GM12878 (cell line): ENCODE measurements at regions not wholly inside any gene's neighbourhood (a gene's known extent, or its start where the extent isn't known, plus 50 kb on each side); places are given as distances from the start of the nearest gene placed in this dataset.

Experiments used
- ATAC-seq: fragments of 200-7000 bp; cut with Tn5 transposase; 3 replicates; pipeline ENCODE4 v1.9.1; 2020; ENCODE audit warnings: mild to moderate bottlenecking, moderate library complexity
- BruUV-seq: library from RNA; stranded (reverse); fragments of 400-500 nt; replicated peaks from 2 replicates; lab custom pipeline; 2021; lab: Mats Ljungman, UMichigan
- CTCF ChIA-PET: fragments of 300-600 bp; sonication (Branson Sonifier 250); formaldehyde crosslinking; extraction: SDS; loops from one replicate; lab custom pipeline; 2021; ENCODE audit warnings: inconsistent platforms; lab: Yijun Ruan, JAX
- POLR2A ChIA-PET: fragments of 350-600 bp; formaldehyde crosslinking; extraction: SDS; loops from one replicate; lab custom pipeline; 2021; ENCODE audit warnings: inconsistent platforms; lab: Charles Lee
- RAD21 ChIA-PET: fragments of 300-600 bp; sonication (Branson Sonifier 250); formaldehyde crosslinking; loops from one replicate; lab custom pipeline; 2023; ENCODE audit warnings: antibody characterized with exemption; ENCODE audit not compliant: unreplicated experiment; lab: Charles Lee
- SMC1A ChIA-PET: fragments of 300-600 bp; sonication (Branson Sonifier 250); formaldehyde crosslinking; loops from one replicate; lab custom pipeline; 2023; ENCODE audit not compliant: unreplicated experiment, uncharacterized antibody; lab: Charles Lee
- DNase-seq: peaks from one replicate; pipeline ENCODE4 v3.0.0-alpha.2; 2011; ENCODE audit warnings: low read depth, low spot score
- FAIRE-seq: peaks from 3 replicates; lab custom pipeline; 2011; peaks lifted over from hg19 to GRCh38; lab: Jason Lieb, UNC
- H2AFZ ChIP-seq: 2 replicates; pipeline ENCODE4 v1.6.0; 2011; ENCODE audit warnings: low read depth, low read length, control low read depth; ENCODE audit not compliant: control insufficient read depth
- H3K27ac ChIP-seq: 2 replicates; pipeline ENCODE4 v1.5.1; 2011; ENCODE audit warnings: control low read depth; ENCODE audit not compliant: control insufficient read depth, insufficient read depth
- H3K27me3 ChIP-seq, 2 experiments: replicated peaks in 1 of 2; 2 replicates each; pipeline versions ENCODE4 v1.6.0 to v1.6.1; 2011; ENCODE audit warnings: low read length in 1 of 2; ENCODE audit not compliant: control insufficient read depth in 2 of 2, insufficient read depth in 2 of 2
- H3K36me3 ChIP-seq, 2 experiments: 2 replicates each; pipeline ENCODE4 v1.5.1; 2011; ENCODE audit warnings: low read length in 1 of 2; ENCODE audit not compliant: control insufficient read depth in 2 of 2, insufficient read depth in 2 of 2
- H3K4me1 ChIP-seq: 2 replicates; pipeline ENCODE4 v1.6.1; 2011; ENCODE audit warnings: mild to moderate bottlenecking, low read length, moderate library complexity, mixed read lengths; ENCODE audit not compliant: control insufficient read depth, insufficient read depth
- H3K4me2 ChIP-seq: 2 replicates; pipeline ENCODE4 v1.6.0; 2011; ENCODE audit warnings: control low read depth; ENCODE audit not compliant: control insufficient read depth, insufficient read depth
- H3K4me3 ChIP-seq: fragments of 200-600 bp; sonication (generic); 2 replicates; pipeline ENCODE4 v1.5.1; 2016
- H3K79me2 ChIP-seq: 2 replicates; pipeline ENCODE4 v1.6.0; 2011; ENCODE audit warnings: low read length; ENCODE audit not compliant: control insufficient read depth, insufficient read depth
- H3K9ac ChIP-seq: 2 replicates; pipeline ENCODE4 v1.8.0; 2011; ENCODE audit warnings: low read length, control low read depth, mixed read lengths; ENCODE audit not compliant: control insufficient read depth, insufficient read depth
- H3K9me3 ChIP-seq: replicated peaks from 3 replicates; pipeline ENCODE4 v1.5.1; 2011; ENCODE audit warnings: mild to moderate bottlenecking, low read length; ENCODE audit not compliant: control insufficient read depth, insufficient read depth
- H4K20me1 ChIP-seq: 2 replicates; pipeline ENCODE4 v1.6.0; 2011; ENCODE audit not compliant: control insufficient read depth, insufficient read depth
- ASH2L ChIP-seq: fragments of 300-600, 200-600 bp; sonication (generic); IDR thresholded peaks from 2 replicates; pipeline ENCODE4 v1.6.1; 2017; ENCODE audit warnings: low read depth, mild to moderate bottlenecking, borderline replicate concordance
- CEBPB ChIP-seq, 2 experiments: fragments of 150-350 bp in 1 of 2; IDR thresholded peaks; 2 replicates each; pipeline ENCODE4 v1.6.1; 2012 to 2014; ENCODE audit warnings: low read depth in 2 of 2, low read length in 2 of 2, borderline replicate concordance in 1 of 2, inconsistent platforms in 1 of 2
- CEBPZ ChIP-seq: fragments of 150-350 bp; IDR thresholded peaks from 2 replicates; pipeline ENCODE4 v1.6.1; 2016; ENCODE audit warnings: low read depth, low read length
- E2F4 ChIP-seq: IDR thresholded peaks from 2 replicates; pipeline ENCODE4 v1.6.1; 2012; ENCODE audit warnings: low read depth, low read length, improper control_type of control experiment
- NFYA ChIP-seq: IDR thresholded peaks from 2 replicates; pipeline ENCODE4 v1.6.1; 2011; ENCODE audit warnings: low read depth, mild to moderate bottlenecking, low read length, improper control_type of control experiment, borderline replicate concordance
- NKRF ChIP-seq: fragments of 450-650 bp; conservative IDR thresholded peaks from 2 replicates; pipeline ENCODE4 v1.6.1; 2017; ENCODE audit warnings: mild to moderate bottlenecking, moderate library complexity
- PBX3 ChIP-seq: IDR thresholded peaks from 2 replicates; pipeline ENCODE4 v1.6.1; 2011; ENCODE audit warnings: mild to moderate bottlenecking, low read depth, low read length, moderate library complexity; ENCODE audit not compliant: insufficient replicate concordance
- RB1 ChIP-seq: fragments of 450-650 bp; formaldehyde crosslinking; IDR thresholded peaks from 2 replicates; pipeline ENCODE4 v1.6.1; 2017; ENCODE audit warnings: mild to moderate bottlenecking, borderline replicate concordance
- SMAD1 ChIP-seq: fragments of 450-650 bp; IDR thresholded peaks from 2 replicates; pipeline ENCODE4 v1.6.1; 2018; ENCODE audit warnings: mild to moderate bottlenecking, low read depth; ENCODE audit not compliant: partially characterized antibody
- TARDBP ChIP-seq: IDR thresholded peaks from 2 replicates; pipeline ENCODE4 v1.6.1; 2016; ENCODE audit warnings: borderline replicate concordance
- TBL1XR1 ChIP-seq: IDR thresholded peaks from 2 replicates; pipeline ENCODE4 v1.6.1; 2012; ENCODE audit warnings: low read depth, low read length, improper control_type of control experiment
- ZNF592 ChIP-seq: fragments of 450-650 bp; IDR thresholded peaks from 2 replicates; pipeline ENCODE4 v1.6.1; 2017; ENCODE audit warnings: mild to moderate bottlenecking, moderate library complexity
- WGBS: methylation state at CpG from one replicate; pipeline ENCODE4 v1.1.6; 2016; ENCODE audit warnings: low lambda C conversion rate; ENCODE audit not compliant: insufficient replicate concordance, insufficient coverage; ENCODE audit errors: missing lambda C conversion rate; 5-methylcytosine and 5-hydroxymethylcytosine counted together
- in situ Hi-C: fragments of 300-500 bp; cut with MboI; formaldehyde crosslinking; loops from 9 replicates; pipeline ENCODE4 v1.14.3; 2018; ENCODE audit warnings: mixed read lengths
- intact Hi-C: fragments of 100-400 bp; cut with micrococcal nuclease; formaldehyde crosslinking; loops from one replicate; pipeline ENCODE4 v1.14.2; 2022; ENCODE audit not compliant: unreplicated experiment

- Histone ChIP-seq H3K27me3 (no peaks in the 10 kb centered on the region), H3K79me2 (no peaks in the 10 kb centered on the region), H4K20me1 (no peaks in the 10 kb centered on the region), H3K36me3 (no peaks in the 10 kb centered on the region), H2AFZ (no peak overlapping the region), H3K9me3 (no peaks in the 10 kb centered on the region), H3K27ac (no peak overlapping the region), H3K9ac (no peak overlapping the region), H3K4me1 (no peaks in the 10 kb centered on the region), H3K4me3 (no peak overlapping the region), H3K4me2 (no peak overlapping the region)
- ChIA-PET POLR2A (no interaction called here), CTCF (no interaction called here), RAD21 (no interaction called here), SMC1A (interaction anchor here (1.0 kb wide), 1 partner anchor 37 kb away, joined by 3 read pairs; no protein-coding TSS in a partner anchor)
- 0% methylated on average over 3 of the region's 3 CpGs for WGBS
- intact Hi-C loops = no loop called here
- in situ Hi-C loops = no loop called here
- FAIRE-seq (no peak), DNase-seq (no peak), ATAC-seq (peak; percentile 45)
- no TSS peak for BruUV-seq
- TF ChIP-seq ASH2L (no peak), RB1 (no peak), CEBPB (IDR thresholded peaks at IDR 0.05; ENCODE audit: borderline replicate concordance in 1 of 2, low read depth in 2 of 2, low read length in 2 of 2) (no peak), TARDBP (no peak), NKRF (no peak), CEBPZ (no peak), TBL1XR1 (no peak), SMAD1 (no peak), ZNF592 (no peak), E2F4 (no peak), PBX3 (no peak), NFYA (no peak)
These were observed 1469.4 kb upstream of the GBE1 start for GRCh38 chr3:83230841-83231240.
